GM12891 (cell line): ENCODE measurements at regions not wholly inside any gene's neighbourhood (a gene's known extent, or its start where the extent isn't known, plus 50 kb on each side); places are given as distances from the start of the nearest gene placed in this dataset.

ENCODE experiments used
- POLR2A ChIP-seq: IDR thresholded peaks from 2 replicates; pipeline ENCODE4 v1.6.1; 2011; ENCODE audit warnings: low read depth, low read length, control low read depth
- POLR2AphosphoS5 ChIP-seq: IDR thresholded peaks from 2 replicates; pipeline ENCODE4 v1.6.1; 2011; ENCODE audit warnings: low read depth, low read length, control low read depth
- TAF1 ChIP-seq: IDR thresholded peaks from 2 replicates; pipeline ENCODE4 v1.6.1; 2011; ENCODE audit warnings: low read depth, low read length, control low read depth

DNA sequence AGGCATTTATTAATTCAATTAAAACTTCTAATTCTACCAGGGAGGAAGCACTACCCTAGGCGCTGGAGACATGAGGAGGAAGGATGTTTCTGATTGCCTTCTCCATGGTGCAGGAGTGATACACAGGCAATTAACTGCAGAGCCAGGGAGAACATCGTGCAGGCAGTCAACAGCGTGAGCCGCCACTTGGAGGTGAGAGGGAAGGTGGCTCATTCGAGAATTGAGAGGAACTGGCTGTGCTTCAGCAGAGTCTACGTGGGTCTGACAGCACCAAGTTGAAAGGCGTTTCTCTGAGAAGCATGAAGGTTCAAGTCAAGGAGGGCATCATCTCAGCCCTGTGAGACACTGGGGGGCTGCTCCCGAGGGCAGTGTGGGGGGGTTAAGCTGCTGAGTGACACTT lies 388.7 kb upstream of the MYT1L start:
- no peak for TF ChIP-seq POLR2AphosphoS5
- TF ChIP-seq POLR2A = no peak
- TF ChIP-seq TAF1 = no peak
